GM19452 (cell line): ENCODE measurements at regions not wholly inside any gene's neighbourhood (a gene's known extent, or its start where the extent isn't known, plus 50 kb on each side); places are given as distances from the start of the nearest gene placed in this dataset.
A peak's percentile ranks its signal among the peaks of the same experiment; 100 is the strongest.

Experiments
- ATAC-seq: cut with Tn5 transposase; IDR thresholded peaks from one replicate; pipeline ENCODE4 v1.9.1; 2021; ENCODE audit not compliant: unreplicated experiment

DNA sequence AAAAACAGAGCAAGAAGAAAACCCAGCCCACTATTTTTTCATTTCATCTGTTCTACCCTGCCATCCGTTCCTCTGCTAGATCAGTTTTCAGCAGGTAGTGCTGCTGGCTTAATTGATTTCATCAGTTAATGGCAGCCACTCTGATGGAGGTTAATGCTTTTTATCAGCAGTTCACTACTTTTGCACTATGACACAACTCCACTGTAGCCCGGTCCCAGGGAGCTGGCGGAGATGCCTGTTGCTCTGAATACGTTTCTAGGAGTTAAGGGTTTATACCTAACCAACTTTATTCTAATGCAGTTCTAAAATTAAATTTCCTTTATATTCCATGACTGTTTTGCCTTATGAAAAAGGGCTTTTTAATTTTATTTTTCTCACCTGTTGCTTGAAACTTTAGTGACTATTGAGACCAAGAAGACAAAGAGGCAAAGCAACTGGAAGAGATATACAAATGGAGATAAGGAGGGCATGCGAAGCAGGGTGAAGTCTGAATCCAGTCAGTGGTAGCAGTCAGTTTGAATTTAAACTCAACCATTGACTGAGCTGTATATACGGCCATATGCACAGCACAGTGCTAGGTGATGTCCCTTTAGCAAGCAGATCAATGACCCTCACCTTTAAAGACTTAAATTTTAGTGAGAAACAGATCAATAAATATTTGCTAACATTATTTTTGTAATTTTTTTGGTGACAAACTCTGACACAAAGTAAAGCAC, 477.9 kb downstream of the LMO4 start:
- no peak for ATAC-seq

DNA sequence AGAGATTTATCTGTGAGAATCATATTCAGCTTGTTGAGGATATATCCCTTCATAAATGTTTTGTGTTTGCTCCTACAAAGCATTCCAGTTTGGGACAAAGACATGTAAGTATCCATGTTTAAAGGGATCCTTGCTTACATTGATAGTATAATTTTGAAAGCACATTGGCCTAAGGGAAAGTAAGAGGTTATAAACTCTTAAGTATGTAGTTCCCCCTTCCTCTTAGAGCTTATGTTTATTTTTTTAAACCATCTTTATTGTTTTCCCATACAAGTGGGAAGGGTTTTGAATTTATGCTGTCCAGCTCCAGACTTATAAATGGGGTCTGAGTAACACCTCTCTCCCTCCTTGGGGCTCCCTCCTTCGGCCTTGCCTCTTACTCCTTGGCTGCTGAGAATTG, 481.5 kb downstream of the LMO4 start:
- no peak for ATAC-seq

DNA sequence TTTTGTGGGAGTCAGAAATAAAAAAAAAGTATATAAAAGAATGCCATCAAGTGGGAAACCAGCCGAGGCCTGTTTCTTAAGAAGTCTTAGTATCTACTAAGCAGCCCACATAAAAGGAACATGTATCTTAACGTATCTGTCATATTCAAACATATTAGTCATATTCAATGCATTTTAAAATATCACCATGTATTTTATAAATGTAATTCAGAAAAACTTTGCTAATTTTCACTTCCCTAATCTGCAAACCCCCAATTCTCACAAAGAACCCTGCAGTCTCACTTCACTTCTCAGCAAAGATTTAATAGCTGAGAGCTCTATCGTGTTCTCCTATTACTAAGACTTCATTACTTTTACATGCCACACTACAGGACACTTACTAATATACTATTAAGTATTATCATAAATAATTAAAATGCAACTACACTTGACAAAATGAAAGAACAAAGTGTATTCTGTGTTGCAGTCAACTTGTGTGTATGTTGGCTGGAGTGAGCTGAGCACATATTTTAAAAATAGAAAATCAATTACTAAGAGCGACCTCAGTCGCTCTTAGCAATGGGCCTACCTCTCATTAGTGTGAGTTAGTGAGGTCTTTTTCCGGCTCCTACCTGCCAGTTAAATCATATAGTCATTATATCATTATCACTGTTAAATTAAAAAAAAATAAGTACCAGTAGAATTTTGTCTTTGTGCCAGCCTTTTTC, 484.3 kb downstream of the LMO4 start:
- peak; percentile 80 for ATAC-seq

DNA sequence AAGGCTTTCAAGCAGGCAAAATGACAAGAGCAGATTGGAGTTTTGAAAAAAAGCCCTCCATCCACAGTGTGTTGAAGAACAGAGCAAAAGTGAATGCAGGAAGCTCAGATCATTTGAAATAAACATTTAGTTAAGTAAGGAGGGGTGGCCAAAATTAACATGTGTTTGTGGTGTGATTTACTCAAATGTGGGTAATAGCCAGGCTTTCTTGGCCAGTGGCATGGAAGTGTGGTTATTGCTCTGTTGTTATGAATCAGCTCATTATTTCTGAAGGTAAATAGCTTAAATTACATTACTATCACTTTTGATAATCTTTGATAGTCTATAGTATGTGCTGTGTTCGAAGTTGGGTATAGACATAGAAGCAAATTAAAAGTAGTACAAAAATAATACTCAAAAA, 485.9 kb downstream of the LMO4 start:
- no peak for ATAC-seq

DNA sequence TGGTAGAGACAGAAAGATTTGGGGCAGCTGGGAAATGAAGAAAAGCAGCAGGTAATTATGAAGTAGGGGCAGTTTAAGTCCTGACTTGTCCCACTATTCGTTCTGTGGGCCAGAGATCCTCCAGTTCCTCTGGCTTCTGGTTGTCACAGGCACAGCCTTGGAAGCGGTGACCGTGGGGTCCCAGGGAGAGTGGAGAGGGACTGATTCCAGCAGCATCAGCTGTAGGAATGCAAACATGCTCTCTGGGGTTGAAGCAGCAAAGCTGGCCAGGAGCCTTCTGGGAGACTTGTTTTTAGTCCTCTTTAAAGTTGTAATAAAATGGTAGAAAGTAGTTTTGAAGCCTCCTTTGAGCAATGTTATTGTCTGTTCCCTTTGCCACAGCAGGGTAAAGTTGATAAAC, 488.0 kb downstream of the LMO4 start:
- ATAC-seq, result no peak

DNA sequence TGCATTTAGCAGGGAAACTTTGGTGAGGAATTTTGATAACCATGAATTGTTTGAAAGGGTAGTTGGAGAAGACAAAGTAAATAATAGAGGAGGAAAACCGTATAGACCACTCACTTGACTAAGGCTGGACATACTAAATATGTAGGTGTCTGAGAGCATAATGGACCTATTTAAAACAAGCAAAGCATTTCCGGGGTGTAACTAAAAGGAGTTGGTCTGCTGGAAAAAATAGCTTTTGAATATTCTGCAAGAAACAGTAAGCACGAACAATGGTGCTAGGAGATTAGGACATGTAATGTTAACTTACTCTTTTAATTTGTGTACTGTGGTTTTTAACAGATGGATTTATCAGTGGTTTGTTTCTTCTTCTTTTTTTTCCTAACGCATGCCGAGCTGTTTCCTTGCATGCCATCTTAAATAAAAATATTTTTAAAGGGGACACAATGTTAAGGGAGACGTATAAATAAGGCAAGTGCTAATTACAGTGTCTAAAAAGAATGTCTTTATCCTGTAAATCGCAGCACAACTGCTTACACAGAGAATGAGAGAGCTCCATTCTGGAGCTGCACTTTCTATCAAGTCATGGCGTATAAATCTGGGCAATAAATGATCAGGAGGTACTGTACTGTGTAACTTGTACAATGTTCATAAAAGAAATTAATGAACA, 492.1 kb downstream of the LMO4 start:
- no peak for ATAC-seq

DNA sequence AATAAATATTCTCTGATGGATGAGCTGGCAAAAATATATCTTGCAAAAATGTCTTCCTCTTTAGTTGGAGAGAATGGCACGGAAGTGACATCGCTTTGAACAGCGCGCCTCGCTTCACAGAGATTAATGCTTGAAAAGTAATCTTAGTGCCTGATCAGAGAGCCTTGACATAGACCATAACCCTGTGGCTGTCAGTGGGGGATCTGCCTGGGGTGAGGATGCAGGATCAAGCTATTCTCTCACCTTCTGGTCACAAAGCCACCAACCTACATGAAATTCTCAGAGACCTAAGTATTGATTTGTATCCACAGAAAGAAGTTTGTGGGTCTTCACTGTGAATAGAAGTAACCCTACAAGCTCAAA, 492.6 kb downstream of the LMO4 start:
- ATAC-seq, result no peak

DNA sequence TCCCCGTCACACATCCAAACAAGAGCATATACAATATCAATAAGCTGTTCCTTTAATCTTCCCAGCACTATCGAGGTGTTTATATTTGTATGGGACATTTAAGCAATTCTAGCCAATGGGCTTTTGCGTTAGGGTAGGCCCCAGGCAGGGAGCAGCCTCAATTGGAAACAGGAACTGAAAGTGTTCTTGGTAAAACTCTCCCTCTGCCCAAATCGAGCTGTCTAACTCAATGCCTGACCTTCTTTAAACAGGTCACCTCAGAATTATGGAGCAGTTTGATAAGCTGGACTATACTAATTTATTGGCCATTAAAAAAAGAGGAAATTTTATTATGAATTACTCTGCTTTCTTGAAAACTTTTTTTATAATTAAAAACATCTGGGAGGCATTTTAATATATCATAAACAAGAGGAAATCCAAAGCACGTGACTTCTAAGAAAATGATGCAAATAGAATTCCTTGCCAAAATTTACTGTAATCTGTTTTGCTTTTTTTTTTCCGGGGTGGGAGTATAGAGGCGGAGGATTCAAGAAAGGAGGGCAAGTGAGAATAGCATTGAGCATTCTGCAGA, 498.1 kb downstream of the LMO4 start:
- ATAC-seq, result peak; percentile 86

DNA sequence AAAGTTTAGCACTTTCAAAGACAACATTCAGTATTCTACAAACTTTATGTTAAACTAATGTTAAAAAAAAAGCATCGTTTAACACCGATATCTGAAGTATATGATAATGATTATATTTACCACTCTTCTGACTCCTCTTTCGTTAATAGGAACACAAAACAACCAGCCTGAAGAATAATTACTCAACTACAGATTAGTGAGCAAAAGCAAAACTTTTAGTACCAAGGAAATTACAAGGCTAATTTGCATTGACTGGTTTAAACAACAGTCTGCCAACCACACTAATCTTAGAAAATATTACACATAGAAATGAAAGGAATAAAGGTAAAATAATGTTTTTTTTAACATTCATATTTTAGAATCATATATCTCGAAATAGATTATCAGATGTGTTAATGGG, 500.7 kb downstream of the LMO4 start:
- ATAC-seq, result peak; percentile 64

DNA sequence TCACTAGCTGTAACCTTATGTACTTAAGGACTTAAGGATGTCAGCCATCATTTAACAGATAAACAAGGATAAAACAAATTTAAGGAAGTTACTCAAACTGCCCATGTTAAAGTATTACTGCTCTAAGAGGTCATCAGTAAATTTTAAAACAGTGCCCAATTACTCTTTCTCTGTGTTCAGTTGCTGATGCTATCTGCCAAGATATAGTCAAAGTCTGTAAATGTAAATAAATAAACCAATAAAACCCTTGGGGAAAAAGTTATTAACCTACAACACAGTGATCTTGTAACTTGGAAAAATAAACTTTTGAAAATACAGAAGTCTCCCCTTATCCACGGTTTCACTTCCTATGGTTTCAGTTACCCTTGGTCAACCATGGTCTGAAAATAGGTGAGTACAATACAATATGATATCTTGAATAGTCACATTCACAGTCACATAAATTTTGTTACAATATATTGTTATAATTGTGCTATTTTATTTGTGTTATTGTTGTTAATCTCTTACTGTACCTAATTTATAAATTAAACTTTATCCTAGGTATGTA, 501.8 kb downstream of the LMO4 start:
- ATAC-seq, result no peak

DNA sequence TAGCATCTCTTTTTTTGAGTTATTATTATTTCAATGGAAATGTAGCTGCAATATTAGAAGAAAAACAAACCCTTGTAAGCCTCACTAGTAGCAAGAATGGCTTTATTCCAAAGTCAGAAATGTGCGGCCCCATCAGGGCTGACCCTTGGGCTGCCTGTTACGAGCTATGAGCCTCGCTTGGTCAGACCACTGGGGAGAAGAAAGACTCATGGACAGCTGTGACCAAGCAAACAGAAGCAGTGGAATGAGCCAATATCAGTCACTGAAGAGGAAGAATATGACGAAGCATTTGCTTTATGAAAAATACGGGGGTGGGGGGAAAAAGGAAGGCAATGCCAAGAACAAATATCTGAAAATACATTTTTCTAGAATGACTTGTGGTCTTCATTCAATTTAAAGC, 504.5 kb downstream of the LMO4 start:
- no peak for ATAC-seq

DNA sequence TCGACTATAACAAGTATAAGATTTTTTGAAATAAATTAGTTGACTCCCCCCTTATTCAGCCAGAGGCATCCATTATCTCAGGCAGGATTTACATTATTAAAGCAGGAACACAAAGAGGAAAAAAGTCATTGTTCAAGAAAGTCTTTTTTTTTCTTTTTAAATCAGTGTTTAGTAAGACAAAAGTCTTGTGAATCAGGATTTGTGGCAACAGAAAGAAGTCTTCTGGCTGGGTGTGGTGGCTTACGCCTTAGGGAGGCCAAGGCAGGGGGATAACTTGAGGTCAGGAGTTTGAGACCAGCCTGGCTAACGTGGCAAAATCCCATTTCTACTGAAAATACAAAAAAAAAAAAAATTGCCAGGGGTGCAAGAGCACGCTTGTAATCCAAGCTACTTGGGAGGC, 505.5 kb downstream of the LMO4 start:
- no peak for ATAC-seq

DNA sequence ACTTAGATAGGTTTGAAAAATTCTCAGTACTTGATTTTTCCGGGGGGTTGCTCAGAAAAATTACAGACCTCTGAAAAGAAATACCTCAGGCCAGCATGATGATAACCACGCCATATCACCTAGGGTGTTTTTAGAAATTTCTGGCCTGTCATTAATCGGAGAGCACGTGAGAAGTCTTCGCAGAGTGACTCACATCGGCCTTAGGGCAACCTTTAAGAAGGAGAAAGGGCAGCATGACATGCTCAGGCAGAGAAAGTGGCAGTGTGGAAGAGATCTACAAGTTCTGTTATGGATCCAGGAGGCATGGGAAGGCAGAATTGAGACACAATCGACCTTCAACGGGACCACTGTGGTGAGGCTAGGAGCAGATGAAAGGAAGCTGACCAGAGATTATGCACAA, 506.3 kb downstream of the LMO4 start:
- ATAC-seq, result no peak

DNA sequence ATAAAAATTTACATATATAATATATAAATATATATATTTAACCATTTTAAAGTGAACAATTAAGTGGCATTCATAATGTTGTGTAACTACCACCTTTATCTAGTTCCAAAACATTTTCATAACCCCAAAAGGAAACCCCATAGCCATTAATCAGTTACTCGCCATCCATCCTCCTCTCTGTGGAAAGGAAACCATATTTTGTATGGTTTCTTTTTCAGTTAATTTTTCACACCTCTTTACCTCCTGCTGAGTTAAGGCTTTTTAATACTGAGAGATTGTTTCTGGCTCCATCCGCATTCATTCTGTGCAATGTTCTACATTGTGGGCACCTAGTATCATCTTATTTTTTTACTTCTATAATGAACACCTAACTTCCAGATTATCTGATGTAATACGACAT, 512.1 kb downstream of the LMO4 start:
- ATAC-seq, result peak; percentile 100

DNA sequence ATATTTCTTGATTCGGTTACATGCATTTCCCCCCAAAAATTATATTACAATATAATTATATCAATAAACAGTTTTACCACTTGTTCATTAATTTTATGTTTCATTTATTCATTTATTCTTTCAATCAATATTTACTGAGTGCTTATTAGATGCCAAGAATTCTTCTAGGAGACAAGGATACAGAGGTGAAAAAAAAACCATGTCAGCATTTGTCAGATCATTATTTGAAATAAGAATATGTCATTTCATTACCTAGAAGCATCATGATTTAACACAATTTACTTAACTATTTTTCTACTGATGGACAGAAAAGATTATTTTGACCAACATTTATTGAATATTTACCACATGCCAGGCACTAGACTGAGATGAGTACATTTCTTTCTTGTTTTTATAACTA, 512.7 kb downstream of the LMO4 start:
- no peak for ATAC-seq

DNA sequence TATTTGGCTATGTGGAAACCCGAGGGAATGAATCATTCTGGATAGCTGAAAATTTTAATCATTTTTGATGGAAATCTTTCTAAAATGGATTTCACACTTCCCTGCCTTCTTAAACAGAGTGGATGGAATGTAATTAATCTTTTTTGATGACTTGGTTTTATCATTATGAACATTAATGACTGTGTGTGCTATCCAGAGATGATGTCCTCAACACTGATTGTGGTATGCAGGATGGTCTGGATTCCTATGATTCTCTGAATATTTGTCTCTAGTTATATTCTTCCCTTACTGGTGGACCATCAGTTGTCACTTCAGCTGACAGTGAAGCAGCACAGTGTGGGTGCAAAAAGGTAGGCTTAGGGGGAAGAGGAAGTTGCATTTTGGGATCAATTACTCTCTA, 513.5 kb downstream of the LMO4 start:
- ATAC-seq, result no peak

DNA sequence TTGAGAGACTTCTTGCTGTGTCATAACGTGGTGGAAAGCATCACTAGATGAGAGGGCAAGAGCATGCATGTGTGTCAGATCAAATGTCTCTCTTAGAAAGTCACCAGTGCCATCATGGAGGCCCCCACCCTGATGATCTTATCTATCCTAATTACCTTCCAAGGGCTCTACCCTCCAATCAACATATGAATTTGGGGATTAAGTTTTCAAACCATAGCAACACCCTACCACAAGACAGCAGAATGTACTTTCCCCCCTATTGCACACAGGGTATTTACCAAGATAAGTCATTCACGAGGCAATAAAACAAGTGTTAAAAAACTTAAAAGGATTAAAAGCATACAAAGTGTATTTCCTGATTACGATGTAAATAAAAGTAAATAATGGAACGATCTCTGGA, 515.6 kb downstream of the LMO4 start:
- no peak for ATAC-seq

DNA sequence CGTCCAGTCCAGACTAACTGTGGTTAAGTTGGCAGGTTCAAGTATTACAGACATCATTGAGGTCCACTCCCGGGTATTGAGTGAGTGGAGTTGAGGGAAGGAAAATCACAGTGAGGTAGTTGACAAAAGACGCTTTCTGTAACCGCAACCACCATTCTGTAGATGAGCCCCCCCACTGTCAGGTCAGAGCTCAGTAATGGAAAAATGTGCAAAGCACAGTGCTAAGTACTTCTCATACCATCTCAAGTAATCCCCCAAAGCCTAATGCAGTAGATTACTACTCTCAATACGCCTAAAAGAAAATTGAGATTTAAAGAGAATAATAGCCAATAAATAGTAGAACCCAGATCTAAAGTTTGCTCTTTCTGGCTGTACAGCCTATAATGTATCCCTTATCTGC, 522.8 kb downstream of the LMO4 start:
- ATAC-seq, result no peak

DNA sequence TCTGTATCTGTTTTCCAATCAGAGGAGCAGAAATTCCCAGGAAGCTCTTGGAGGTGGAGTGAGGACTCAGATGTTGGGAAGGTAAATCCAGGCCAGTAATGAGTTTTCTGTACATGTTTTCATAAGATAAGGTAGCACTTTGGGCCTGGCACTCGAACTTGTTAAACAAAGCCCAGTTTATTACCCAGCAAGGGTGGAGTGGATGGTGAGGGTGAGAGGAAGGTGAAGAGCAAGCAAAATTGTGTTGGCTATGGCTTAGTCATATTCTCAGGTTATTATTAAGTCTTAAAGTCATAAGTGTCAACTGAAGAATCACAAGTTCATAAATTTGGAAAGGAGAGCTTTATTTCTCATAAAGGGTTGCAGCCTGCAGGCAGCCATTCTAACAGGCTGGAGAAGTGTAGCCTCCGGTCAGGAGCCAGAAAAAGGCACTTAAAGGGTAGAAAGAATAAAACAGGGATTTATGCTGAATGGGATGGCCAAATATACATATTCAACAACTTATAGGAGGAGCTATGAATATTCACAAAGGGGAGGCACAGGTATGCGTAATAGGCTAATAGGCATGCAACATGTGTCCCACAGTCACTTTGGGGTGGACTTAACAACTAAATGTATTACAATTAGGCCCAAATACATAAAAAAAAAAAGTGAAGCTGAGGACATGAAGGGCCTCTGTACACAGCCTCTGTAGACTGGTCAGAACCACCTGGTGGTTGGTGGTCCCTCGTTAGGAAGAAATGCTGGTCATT, 523.9 kb downstream of the LMO4 start:
- ATAC-seq, result no peak

DNA sequence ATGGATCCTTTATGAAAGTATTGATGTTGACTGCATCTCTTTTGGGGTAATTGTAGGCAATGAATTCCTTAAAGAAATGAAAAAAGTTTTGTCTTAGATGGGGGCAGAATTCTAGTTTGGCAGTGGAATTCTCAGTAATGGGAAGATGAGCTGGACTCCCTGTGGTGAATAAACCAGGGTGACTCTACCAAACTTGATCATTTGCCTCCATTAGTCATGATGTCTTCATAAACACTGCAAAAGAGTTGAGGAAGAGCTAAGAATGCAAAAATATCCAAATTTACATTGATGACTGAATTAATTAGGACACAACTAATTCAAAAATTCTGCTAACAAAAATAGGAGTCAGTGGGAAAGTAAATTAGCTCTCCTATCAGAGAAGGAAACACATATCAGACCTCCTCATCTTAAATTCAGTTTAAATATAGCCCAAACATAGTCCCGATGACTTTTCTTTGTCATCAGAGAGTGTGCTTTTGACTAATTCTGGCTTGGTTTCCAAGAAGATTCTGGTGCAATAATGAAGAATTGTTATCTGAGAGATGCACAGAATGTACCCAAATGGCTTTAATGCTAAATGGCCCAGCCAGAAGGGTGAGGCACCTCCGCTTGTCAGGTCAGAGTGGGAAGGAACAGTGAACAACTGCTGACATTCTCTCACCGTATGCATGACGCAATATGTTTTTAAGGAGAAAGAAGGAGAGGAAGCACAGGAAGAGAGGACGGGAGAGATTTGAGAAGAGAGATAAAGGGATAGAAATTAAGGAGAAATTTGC, 525.1 kb downstream of the LMO4 start:
- ATAC-seq, result no peak
